Natural killer cell (primary cell): ENCODE measurements at regions not wholly inside any gene's neighbourhood (a gene's known extent, or its start where the extent isn't known, plus 50 kb on each side); places are given as distances from the start of the nearest gene placed in this dataset.

ENCODE experiments used
- ATAC-seq, 3 donors: fragments of 150-1000 bp in 2 of 3; fragments of 200-7000 bp in 1 of 3; cut with Tn5 transposase; 1 replicate in 1 of 3; 2 replicates in 2 of 3; pipeline ENCODE4 v1.10.0; 2021; ENCODE audit warnings: mild to moderate bottlenecking in 2 of 3, moderate library complexity in 2 of 3
- DNase-seq, 2 donors: peaks; one replicate each; pipeline versions ENCODE4 v3.0.0 to v3.0.0-alpha.2; 2013 to 2021; ENCODE audit warnings: mixed read lengths in 1 of 2
- H3K27ac ChIP-seq: one replicate; pipeline ENCODE4 v1.5.1; 2013; ENCODE audit warnings: mild to moderate bottlenecking, low read length
- H3K27me3 ChIP-seq: one replicate; pipeline ENCODE4 v1.6.1; 2013; ENCODE audit warnings: low read length; ENCODE audit not compliant: control insufficient read depth, insufficient read depth
- H3K36me3 ChIP-seq: one replicate; pipeline ENCODE4 v1.6.1; 2013; ENCODE audit warnings: low read length; ENCODE audit not compliant: control insufficient read depth, insufficient read depth
- H3K4me1 ChIP-seq: one replicate; pipeline ENCODE4 v1.6.1; 2013; ENCODE audit warnings: low read length; ENCODE audit not compliant: control insufficient read depth, insufficient read depth
- H3K4me3 ChIP-seq: one replicate; pipeline ENCODE4 v1.5.1; 2013; ENCODE audit warnings: low read length
- H3K9me3 ChIP-seq: one replicate; pipeline ENCODE4 v1.6.1; 2013; ENCODE audit warnings: low read length; ENCODE audit not compliant: control insufficient read depth, insufficient read depth
- H3K27ac Mint-ChIP-seq, 2 donors: one replicate each; pipeline ENCODE4 v1.8.0; 2022; ENCODE audit warnings: mild to moderate bottlenecking in 2 of 2, mixed read lengths in 2 of 2, moderate library complexity in 1 of 2
- H3K27me3 Mint-ChIP-seq, 2 donors: one replicate each; pipeline ENCODE4 v1.8.0; 2022; ENCODE audit warnings: low read depth in 2 of 2, mixed read lengths in 2 of 2
- H3K36me3 Mint-ChIP-seq: one replicate; pipeline ENCODE4 v1.8.0; 2022; ENCODE audit warnings: mixed read lengths
- H3K4me1 Mint-ChIP-seq, 2 donors: one replicate each; pipeline ENCODE4 v1.8.0; 2022; ENCODE audit warnings: mixed read lengths in 2 of 2
- H3K4me3 Mint-ChIP-seq: one replicate; pipeline ENCODE4 v1.8.0; 2022; ENCODE audit warnings: mild to moderate bottlenecking, moderate library complexity, mixed read lengths
- H3K9me3 Mint-ChIP-seq, 2 donors: one replicate each; pipeline ENCODE4 v1.8.0; 2022; ENCODE audit warnings: mixed read lengths in 2 of 2
- WGBS: methylation state at CpG from one replicate; pipeline ENCODE4 v1.1.7; 2013; ENCODE audit warnings: missing lambda C conversion rate; ENCODE audit not compliant: insufficient coverage; 5-methylcytosine and 5-hydroxymethylcytosine counted together
- intact Hi-C: fragments of 100-400 bp; cut with micrococcal nuclease; formaldehyde crosslinking; loops from one replicate; pipeline ENCODE4 v1.14.2; 2022
- TF ChIP-seq, protein P1 (sequence below): fragments of 200-600 bp; IDR thresholded peaks from one replicate; pipeline ENCODE4 v1.8.0; 2022; ENCODE audit warnings: antibody characterized with exemption

DNA sequence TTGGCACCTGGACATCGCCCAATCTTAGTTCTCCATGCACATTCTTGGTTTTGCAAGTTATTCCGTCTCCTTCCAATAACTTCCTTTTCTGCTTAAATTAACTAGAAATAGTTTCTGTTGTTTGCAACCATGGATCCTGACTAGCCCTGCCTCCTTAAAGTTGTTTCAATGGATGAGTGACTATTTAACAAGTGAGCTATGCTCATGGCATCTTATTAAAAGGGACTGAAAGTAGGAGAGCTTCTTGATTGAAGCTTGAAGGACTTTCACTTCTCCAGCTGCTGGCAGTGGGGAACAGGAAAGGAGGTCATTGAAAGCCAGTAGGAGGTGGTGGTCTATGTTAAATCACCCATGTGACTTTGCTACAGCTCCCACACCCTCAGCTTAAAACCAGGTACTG is 466.8 kb downstream of the ARHGEF28 start:
- H3K9me3 Mint-ChIP-seq: no peaks in the 10 kb centered on the region
- H3K4me3 ChIP-seq: no peak overlapping the region
- H3K27ac ChIP-seq: no peak overlapping the region
- no peak overlapping the region for H3K4me3 Mint-ChIP-seq
- WGBS: 73% methylated on average over 1 of the region's 2 CpGs
- H3K27ac Mint-ChIP-seq: no peak overlapping the region
- TF ChIP-seq, protein P1, sequence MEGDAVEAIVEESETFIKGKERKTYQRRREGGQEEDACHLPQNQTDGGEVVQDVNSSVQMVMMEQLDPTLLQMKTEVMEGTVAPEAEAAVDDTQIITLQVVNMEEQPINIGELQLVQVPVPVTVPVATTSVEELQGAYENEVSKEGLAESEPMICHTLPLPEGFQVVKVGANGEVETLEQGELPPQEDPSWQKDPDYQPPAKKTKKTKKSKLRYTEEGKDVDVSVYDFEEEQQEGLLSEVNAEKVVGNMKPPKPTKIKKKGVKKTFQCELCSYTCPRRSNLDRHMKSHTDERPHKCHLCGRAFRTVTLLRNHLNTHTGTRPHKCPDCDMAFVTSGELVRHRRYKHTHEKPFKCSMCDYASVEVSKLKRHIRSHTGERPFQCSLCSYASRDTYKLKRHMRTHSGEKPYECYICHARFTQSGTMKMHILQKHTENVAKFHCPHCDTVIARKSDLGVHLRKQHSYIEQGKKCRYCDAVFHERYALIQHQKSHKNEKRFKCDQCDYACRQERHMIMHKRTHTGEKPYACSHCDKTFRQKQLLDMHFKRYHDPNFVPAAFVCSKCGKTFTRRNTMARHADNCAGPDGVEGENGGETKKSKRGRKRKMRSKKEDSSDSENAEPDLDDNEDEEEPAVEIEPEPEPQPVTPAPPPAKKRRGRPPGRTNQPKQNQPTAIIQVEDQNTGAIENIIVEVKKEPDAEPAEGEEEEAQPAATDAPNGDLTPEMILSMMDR: no peak
- DNase-seq (no peak), ATAC-seq (no peak)
- H3K36me3 Mint-ChIP-seq: no peaks in the 10 kb centered on the region
- no peaks in the 10 kb centered on the region for H3K36me3 ChIP-seq
- H3K4me1 ChIP-seq: no peaks in the 10 kb centered on the region
- peaks cover 0 to 5% of the 10 kb centered on the region in 2 donors for H3K27me3 Mint-ChIP-seq
- H3K27me3 ChIP-seq: no peaks in the 10 kb centered on the region
- no peaks in the 10 kb centered on the region for H3K4me1 Mint-ChIP-seq
- H3K9me3 ChIP-seq: no peaks in the 10 kb centered on the region
- intact Hi-C loops: no loop called here

DNA sequence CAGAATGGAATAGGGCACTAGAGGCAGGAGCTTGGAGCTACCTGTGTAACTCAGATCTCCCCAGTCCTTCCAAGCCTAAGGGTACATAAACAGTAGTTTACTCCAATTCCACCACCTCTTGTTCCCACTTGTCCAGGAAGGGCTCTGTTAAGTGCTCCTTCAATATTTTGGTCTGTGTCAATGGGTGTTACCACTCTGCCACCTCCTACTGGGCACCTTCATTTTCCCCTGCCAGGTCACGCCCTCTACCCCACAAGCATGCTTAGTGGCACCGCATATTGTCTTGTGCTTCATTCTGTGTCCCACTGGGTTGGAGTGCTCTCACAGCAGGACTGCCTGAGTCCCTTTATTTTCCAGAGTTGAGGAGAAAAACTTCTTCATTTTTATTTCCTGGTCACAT is 459.8 kb downstream of the ARHGEF28 start:
- no peak for ATAC-seq
- H3K4me1 Mint-ChIP-seq: no peaks in the 10 kb centered on the region
- H3K27me3 ChIP-seq: peaks cover 2% of the 10 kb centered on the region
- WGBS: 88% methylated on average over 2 of the region's 2 CpGs
- H3K36me3 ChIP-seq: no peaks in the 10 kb centered on the region
- H3K27ac ChIP-seq: no peak overlapping the region
- TF ChIP-seq, protein P1: no peak
- H3K9me3 ChIP-seq: no peaks in the 10 kb centered on the region
- no peak overlapping the region for H3K4me3 ChIP-seq
- no peak overlapping the region for H3K27ac Mint-ChIP-seq
- intact Hi-C loops: no loop called here
- DNase-seq: no peak
- H3K27me3 Mint-ChIP-seq: peaks cover 6 to 17% of the 10 kb centered on the region in 2 donors
- no peaks in the 10 kb centered on the region for H3K9me3 Mint-ChIP-seq
- H3K36me3 Mint-ChIP-seq: no peaks in the 10 kb centered on the region
- no peaks in the 10 kb centered on the region for H3K4me1 ChIP-seq
- no peak overlapping the region for H3K4me3 Mint-ChIP-seq

DNA sequence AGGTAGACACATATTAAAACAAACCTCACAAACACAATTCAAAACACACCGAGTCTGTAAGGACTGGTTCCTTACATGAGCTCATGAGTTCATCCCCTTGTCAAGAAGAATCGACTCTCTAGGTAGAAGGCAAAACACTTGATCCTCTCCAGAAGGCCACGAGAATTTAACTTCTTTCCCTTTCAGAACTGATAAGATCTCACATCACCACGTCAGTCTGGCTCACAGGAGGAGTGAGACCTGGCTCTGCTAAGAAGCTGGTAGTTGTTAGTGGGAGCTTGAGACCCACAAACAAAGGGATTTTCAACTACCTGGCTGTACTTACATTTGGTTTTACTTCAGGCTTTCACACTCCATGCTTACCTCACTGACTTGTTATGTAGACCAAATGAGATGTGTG is 459.2 kb downstream of the ARHGEF28 start:
- H3K4me1 Mint-ChIP-seq: no peaks in the 10 kb centered on the region
- TF ChIP-seq, protein P1: no peak

DNA sequence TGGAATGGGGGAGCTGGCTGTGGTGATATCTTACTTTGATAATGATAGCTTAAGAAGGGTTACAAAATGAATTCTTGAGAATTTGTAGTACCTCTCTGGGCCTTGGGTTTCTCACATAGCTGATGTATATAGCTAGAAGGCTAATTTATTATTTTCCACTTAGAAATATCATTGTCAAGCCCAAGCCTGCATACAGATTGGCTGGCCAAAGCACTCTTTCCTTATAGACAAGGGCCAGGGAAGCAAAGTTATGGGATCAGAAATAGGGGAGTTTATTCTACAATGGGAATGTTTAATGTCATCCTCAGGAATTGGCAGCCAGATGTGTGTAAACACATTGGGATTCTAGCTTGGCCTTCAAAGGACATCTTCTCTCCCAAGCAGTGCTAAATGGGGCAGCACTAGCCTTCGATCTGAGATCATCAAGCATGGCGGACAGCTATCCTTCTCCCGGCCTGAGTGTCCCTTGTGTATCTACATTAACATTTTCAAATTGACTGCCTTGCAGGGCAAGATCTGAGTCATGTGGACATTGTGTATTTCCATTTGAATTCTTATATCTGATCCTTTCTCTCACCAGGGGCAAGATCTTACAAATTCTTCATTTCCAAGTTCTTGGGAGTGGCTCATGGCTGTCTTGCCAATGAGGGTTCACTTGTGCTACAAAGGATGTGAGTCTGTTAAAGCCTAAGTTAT is 457.2 kb downstream of the ARHGEF28 start:
- DNase-seq: no peak
- H3K9me3 ChIP-seq: no peaks in the 10 kb centered on the region
- Mint-ChIP-seq H3K4me3 (no peak overlapping the region), H3K9me3 (no peaks in the 10 kb centered on the region), H3K27me3 (peaks cover 6 to 20% of the 10 kb centered on the region in 2 donors), H3K4me1 (no peaks in the 10 kb centered on the region), H3K36me3 (no peaks in the 10 kb centered on the region), H3K27ac (no peak overlapping the region)
- TF ChIP-seq, protein P1: no peak
- no peak overlapping the region for H3K4me3 ChIP-seq
- no peak overlapping the region for H3K27ac ChIP-seq
- no peaks in the 10 kb centered on the region for H3K36me3 ChIP-seq
- ATAC-seq: no peak
- 80% methylated on average over 3 of the region's 3 CpGs for WGBS
- peaks cover 2% of the 10 kb centered on the region for H3K27me3 ChIP-seq
- H3K4me1 ChIP-seq: no peaks in the 10 kb centered on the region
- intact Hi-C loops: no loop called here

More for the DNA sequence above, 459.2 kb downstream of the ARHGEF28 start:
- no peaks in the 10 kb centered on the region for H3K36me3 ChIP-seq
- no peak overlapping the region for H3K4me3 ChIP-seq
- Mint-ChIP-seq H3K27me3 (peaks cover 6 to 17% of the 10 kb centered on the region in 2 donors), H3K27ac (no peak overlapping the region), H3K4me3 (no peak overlapping the region), H3K36me3 (no peaks in the 10 kb centered on the region), H3K9me3 (no peaks in the 10 kb centered on the region)
- H3K9me3 ChIP-seq: no peaks in the 10 kb centered on the region
- ATAC-seq (no peak), DNase-seq (no peak)
- no peaks in the 10 kb centered on the region for H3K4me1 ChIP-seq
- WGBS: 58% methylated on average over 3 of the region's 4 CpGs
- intact Hi-C loops: no loop called here
- no peak overlapping the region for H3K27ac ChIP-seq
- peaks cover 2% of the 10 kb centered on the region for H3K27me3 ChIP-seq
